ENCODE measurements at regions not wholly inside any gene's neighbourhood (a gene's known extent, or its start where the extent isn't known, plus 50 kb on each side); places are given as distances from the start of the nearest gene placed in this dataset.
A peak's percentile ranks its signal among the peaks of the same experiment; 100 is the strongest.

DNA sequence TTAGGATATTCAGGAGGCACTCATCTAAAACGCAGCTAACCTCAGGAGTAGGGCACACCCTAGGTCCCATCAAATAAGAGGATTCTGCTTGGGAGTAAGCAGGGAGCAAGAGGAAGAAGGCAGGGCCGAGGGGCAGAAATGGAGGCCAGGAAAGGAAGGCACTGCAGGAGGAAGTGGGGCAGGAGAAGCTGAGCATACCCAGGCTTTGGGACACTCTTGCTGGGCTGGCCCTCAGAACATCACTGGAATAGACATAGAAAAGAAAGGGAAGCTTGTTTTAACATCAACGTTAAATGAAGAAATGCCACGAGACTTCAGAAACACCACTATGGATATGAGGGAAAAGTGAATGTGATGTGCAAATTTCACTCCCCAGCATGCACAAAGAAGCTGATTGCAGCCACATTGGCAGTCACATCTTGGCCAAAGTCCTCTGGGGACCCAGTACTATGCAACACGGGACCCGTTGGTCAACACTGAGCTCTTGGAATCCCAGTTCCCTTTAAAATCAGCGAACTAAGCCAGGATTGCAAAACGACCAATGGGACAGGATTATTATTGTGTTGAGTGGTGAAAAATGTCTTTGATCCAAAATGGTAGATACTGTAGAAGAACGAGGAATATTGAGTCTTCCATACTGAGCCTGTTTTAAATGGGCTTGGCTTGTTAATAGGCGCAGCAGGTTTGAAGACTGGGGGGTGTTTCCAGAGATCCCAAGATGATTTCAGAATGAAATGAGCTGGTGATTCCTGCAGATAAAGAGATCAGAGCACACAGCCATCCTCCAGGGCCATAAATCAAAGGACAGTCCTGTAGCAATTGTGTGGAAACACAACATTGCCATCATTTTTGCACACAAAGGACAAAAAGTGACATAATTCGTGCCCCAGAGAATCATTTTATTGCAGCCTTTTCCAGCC, 152.4 kb downstream of the TOMM20 start (continued):
- TF ChIP-seq MED8 (CRISPR knock-in tag; IDR thresholded peaks at IDR 0.05; ENCODE audit: insufficient replicate concordance) (peak; percentile 87), ZNF75D (CRISPR knock-in tag; IDR thresholded peaks at IDR 0.05; ENCODE audit: borderline replicate concordance) (no peak), NR2F2 (IDR thresholded peaks at IDR 0.05; ENCODE audit: borderline replicate concordance, low read depth) (no peak), ZNF570 (CRISPR knock-in tag; IDR thresholded peaks at IDR 0.05; ENCODE audit: borderline replicate concordance) (no peak), ZNF775 (CRISPR knock-in tag; IDR thresholded peaks at IDR 0.05; ENCODE audit: borderline replicate concordance) (no peak; the same call in 1 of the 2 replicates), TEAD2 (CRISPR knock-in tag; IDR thresholded peaks at IDR 0.05) (no peak), PCBP2 (optimal IDR thresholded peaks at IDR 0.05; ENCODE audit: low read depth, low read length, poor library complexity, severe bottlenecking) (no peak)
- TF ChIP-seq, protein P1, sequence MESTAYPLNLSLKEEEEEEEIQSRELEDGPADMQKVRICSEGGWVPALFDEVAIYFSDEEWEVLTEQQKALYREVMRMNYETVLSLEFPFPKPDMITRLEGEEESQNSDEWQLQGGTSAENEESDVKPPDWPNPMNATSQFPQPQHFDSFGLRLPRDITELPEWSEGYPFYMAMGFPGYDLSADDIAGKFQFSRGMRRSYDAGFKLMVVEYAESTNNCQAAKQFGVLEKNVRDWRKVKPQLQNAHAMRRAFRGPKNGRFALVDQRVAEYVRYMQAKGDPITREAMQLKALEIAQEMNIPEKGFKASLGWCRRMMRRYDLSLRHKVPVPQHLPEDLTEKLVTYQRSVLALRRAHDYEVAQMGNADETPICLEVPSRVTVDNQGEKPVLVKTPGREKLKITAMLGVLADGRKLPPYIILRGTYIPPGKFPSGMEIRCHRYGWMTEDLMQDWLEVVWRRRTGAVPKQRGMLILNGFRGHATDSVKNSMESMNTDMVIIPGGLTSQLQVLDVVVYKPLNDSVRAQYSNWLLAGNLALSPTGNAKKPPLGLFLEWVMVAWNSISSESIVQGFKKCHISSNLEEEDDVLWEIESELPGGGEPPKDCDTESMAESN (CRISPR knock-in tag; conservative IDR thresholded peaks at IDR 0.05) = no peak; the same call in 1 of the 2 replicates
- TF ChIP-seq, protein P2, sequence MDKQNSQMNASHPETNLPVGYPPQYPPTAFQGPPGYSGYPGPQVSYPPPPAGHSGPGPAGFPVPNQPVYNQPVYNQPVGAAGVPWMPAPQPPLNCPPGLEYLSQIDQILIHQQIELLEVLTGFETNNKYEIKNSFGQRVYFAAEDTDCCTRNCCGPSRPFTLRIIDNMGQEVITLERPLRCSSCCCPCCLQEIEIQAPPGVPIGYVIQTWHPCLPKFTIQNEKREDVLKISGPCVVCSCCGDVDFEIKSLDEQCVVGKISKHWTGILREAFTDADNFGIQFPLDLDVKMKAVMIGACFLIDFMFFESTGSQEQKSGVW (CRISPR knock-in tag; IDR thresholded peaks at IDR 0.05; ENCODE audit: borderline replicate concordance) = no peak
- TF ChIP-seq, protein P3, sequence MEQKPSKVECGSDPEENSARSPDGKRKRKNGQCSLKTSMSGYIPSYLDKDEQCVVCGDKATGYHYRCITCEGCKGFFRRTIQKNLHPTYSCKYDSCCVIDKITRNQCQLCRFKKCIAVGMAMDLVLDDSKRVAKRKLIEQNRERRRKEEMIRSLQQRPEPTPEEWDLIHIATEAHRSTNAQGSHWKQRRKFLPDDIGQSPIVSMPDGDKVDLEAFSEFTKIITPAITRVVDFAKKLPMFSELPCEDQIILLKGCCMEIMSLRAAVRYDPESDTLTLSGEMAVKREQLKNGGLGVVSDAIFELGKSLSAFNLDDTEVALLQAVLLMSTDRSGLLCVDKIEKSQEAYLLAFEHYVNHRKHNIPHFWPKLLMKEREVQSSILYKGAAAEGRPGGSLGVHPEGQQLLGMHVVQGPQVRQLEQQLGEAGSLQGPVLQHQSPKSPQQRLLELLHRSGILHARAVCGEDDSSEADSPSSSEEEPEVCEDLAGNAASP (CRISPR knock-in tag; IDR thresholded peaks at IDR 0.05; ENCODE audit: borderline replicate concordance) = peak; percentile 83; the same call in 1 of the 2 replicates
- TF ChIP-seq, protein P4, sequence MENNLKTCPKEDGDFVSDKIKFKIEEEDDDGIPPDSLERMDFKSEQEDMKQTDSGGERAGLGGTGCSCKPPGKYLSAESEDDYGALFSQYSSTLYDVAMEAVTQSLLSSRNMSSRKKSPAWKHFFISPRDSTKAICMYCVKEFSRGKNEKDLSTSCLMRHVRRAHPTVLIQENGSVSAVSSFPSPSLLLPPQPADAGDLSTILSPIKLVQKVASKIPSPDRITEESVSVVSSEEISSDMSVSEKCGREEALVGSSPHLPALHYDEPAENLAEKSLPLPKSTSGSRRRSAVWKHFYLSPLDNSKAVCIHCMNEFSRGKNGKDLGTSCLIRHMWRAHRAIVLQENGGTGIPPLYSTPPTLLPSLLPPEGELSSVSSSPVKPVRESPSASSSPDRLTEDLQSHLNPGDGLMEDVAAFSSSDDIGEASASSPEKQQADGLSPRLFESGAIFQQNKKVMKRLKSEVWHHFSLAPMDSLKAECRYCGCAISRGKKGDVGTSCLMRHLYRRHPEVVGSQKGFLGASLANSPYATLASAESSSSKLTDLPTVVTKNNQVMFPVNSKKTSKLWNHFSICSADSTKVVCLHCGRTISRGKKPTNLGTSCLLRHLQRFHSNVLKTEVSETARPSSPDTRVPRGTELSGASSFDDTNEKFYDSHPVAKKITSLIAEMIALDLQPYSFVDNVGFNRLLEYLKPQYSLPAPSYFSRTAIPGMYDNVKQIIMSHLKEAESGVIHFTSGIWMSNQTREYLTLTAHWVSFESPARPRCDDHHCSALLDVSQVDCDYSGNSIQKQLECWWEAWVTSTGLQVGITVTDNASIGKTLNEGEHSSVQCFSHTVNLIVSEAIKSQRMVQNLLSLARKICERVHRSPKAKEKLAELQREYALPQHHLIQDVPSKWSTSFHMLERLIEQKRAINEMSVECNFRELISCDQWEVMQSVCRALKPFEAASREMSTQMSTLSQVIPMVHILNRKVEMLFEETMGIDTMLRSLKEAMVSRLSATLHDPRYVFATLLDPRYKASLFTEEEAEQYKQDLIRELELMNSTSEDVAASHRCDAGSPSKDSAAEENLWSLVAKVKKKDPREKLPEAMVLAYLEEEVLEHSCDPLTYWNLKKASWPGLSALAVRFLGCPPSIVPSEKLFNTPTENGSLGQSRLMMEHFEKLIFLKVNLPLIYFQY (CRISPR knock-in tag; IDR thresholded peaks at IDR 0.05; ENCODE audit: borderline replicate concordance) = peak; percentile 89; the same call in 1 of the 2 replicates
- TF ChIP-seq, protein P5, sequence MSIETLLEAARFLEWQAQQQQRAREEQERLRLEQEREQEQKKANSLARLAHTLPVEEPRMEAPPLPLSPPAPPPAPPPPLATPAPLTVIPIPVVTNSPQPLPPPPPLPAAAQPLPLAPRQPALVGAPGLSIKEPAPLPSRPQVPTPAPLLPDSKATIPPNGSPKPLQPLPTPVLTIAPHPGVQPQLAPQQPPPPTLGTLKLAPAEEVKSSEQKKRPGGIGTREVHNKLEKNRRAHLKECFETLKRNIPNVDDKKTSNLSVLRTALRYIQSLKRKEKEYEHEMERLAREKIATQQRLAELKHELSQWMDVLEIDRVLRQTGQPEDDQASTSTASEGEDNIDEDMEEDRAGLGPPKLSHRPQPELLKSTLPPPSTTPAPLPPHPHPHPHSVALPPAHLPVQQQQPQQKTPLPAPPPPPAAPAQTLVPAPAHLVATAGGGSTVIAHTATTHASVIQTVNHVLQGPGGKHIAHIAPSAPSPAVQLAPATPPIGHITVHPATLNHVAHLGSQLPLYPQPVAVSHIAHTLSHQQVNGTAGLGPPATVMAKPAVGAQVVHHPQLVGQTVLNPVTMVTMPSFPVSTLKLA (IDR thresholded peaks at IDR 0.05) = no peak
- TF ChIP-seq, protein P6, sequence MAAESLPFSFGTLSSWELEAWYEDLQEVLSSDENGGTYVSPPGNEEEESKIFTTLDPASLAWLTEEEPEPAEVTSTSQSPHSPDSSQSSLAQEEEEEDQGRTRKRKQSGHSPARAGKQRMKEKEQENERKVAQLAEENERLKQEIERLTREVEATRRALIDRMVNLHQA (CRISPR knock-in tag; IDR thresholded peaks at IDR 0.05) = no peak
